ENCODE measurements at regions not wholly inside any gene's neighbourhood (a gene's known extent, or its start where the extent isn't known, plus 50 kb on each side); places are given as distances from the start of the nearest gene placed in this dataset.
A peak's percentile ranks its signal among the peaks of the same experiment; 100 is the strongest.
"Not testable (repeated sequence)": the region's sequence is repeated elsewhere in the genome, so short reads cannot be mapped to it uniquely, and the experiment has no call there.

GRCh38 chr7:65317372-65317771, 56.3 kb upstream of the ZNF92 start:
- Mint-ChIP-seq H3K27me3 (no peaks in the 10 kb centered on the region), H3K36me3 (no peaks in the 10 kb centered on the region), H3K27ac (no peak overlapping the region), H3K4me3 (no peak overlapping the region), H3K9me3 (ENCODE audit: low read depth) (no peaks in the 10 kb centered on the region), H3K4me1 (peaks cover 2% of the 10 kb centered on the region)
- no peak for ATAC-seq
- DNase-seq, result no peak
- CTCF ChIA-PET, result no interaction called here

GRCh38 chr7:65310761-65311160, 62.9 kb upstream of the ZNF92 start:
- Mint-ChIP-seq H3K27me3 (no peaks in the 10 kb centered on the region), H3K9me3 (ENCODE audit: low read depth) (no peaks in the 10 kb centered on the region), H3K4me1 (no peaks in the 10 kb centered on the region), H3K36me3 (no peaks in the 10 kb centered on the region), H3K4me3 (no peak overlapping the region), H3K27ac (no peak overlapping the region)
- CTCF ChIA-PET, result no interaction called here
- no peak for DNase-seq
- no peak for ATAC-seq

DNA sequence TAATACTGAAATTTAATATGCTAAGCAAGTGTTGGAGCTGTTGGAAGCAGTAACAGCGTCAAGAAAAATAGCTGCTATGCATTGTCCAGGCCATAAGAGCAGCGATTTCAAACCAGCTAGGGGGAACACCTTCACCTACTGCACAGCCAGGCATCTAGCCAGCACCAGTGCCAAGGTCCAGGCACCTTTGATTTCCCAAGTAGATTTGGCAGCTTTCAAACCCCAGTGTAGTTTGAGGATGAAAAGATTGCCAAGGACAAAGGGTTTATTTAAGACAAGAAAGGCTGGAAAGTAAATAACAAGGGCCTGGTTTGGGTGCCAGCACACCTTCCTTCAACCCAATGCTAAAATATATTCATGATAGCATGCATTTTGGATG, 65.4 kb upstream of the ZNF92 start:
- Mint-ChIP-seq H3K36me3 (no peaks in the 10 kb centered on the region), H3K4me3 (no peak overlapping the region), H3K27me3 (no peaks in the 10 kb centered on the region), H3K4me1 (no peaks in the 10 kb centered on the region), H3K27ac (no peak overlapping the region), H3K9me3 (ENCODE audit: low read depth) (no peaks in the 10 kb centered on the region)
- CTCF ChIA-PET, result interaction anchor here (0.7 to 2.8 kb wide), 6 partner anchors 8 to 420 kb away, joined by 3 to 15 read pairs (median 4); no protein-coding TSS in a partner anchor
- ATAC-seq (no peak), DNase-seq (no peak)

- CTCF ChIA-PET, result interaction anchor here (0.7 to 2.8 kb wide), 9 partner anchors 9 to 420 kb away, joined by 3 to 15 read pairs (median 4); no protein-coding TSS in a partner anchor
- no peaks in the 10 kb centered on the region for H3K4me1 Mint-ChIP-seq
- no peaks in the 10 kb centered on the region for H3K9me3 Mint-ChIP-seq (ENCODE audit: low read depth)
- H3K36me3 Mint-ChIP-seq, result no peaks in the 10 kb centered on the region
- ATAC-seq (peak; percentile 67), DNase-seq (peak; percentile 60)
- no peaks in the 10 kb centered on the region for H3K27me3 Mint-ChIP-seq
- no peak overlapping the region for H3K4me3 Mint-ChIP-seq
- H3K27ac Mint-ChIP-seq, result no peak overlapping the region
Observed at GRCh38 chr7:65307651-65308299, 65.9 kb upstream of the ZNF92 start.

- Mint-ChIP-seq H3K4me3 (no peak overlapping the region), H3K27ac (no peak overlapping the region), H3K4me1 (no peaks in the 10 kb centered on the region), H3K36me3 (no peaks in the 10 kb centered on the region), H3K27me3 (peaks cover 7% of the 10 kb centered on the region), H3K9me3 (ENCODE audit: low read depth) (no peaks in the 10 kb centered on the region)
- CTCF ChIA-PET, result interaction anchor here (1.1 kb wide), 1 partner anchor 18 kb away, joined by 3 read pairs; no protein-coding TSS in a partner anchor
- DNase-seq, result no peak
- ATAC-seq, result no peak
Observed at GRCh38 chr7:65304175-65304574, 69.5 kb upstream of the ZNF92 start.

GRCh38 chr7:65302883-65303282, 70.8 kb upstream of the ZNF92 start:
- H3K9me3 Mint-ChIP-seq (ENCODE audit: low read depth), result no peaks in the 10 kb centered on the region
- H3K4me1 Mint-ChIP-seq, result no peaks in the 10 kb centered on the region
- DNase-seq (no peak), ATAC-seq (no peak)
- H3K4me3 Mint-ChIP-seq, result no peak overlapping the region
- CTCF ChIA-PET, result no interaction called here
- H3K36me3 Mint-ChIP-seq, result no peaks in the 10 kb centered on the region
- H3K27me3 Mint-ChIP-seq, result peaks cover 7% of the 10 kb centered on the region
- H3K27ac Mint-ChIP-seq, result no peak overlapping the region

DNA sequence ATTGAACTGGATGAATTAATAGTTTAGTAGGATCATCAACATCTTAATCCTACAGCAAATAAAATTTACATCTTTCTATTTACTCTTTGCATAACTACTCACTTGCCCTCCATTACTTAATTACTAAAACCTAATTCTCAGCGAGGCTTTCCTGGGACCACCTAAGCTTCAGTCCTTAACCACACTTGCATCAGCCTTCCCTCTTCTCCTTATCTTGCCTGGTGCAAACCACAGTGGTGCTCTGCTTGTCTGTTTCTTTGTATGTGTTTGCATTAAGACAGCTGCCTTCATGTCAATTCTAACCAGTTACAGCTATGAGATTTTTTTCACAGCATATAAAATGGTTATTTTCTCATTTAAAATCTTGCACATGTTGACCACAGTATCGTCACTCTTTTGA, 72.6 kb upstream of the ZNF92 start:
- Mint-ChIP-seq H3K4me1 (peaks cover 4% of the 10 kb centered on the region), H3K9me3 (ENCODE audit: low read depth) (no peaks in the 10 kb centered on the region), H3K27ac (no peak overlapping the region), H3K4me3 (no peak overlapping the region), H3K36me3 (no peaks in the 10 kb centered on the region), H3K27me3 (peaks cover 7% of the 10 kb centered on the region)
- CTCF ChIA-PET, result interaction anchor here (1.2 kb wide), 1 partner anchor 27 kb away, joined by 5 read pairs; no protein-coding TSS in a partner anchor
- ATAC-seq (no peak), DNase-seq (no peak)

GRCh38 chr7:65295409-65295808, 78.2 kb upstream of the ZNF92 start:
- H3K27ac Mint-ChIP-seq, result peak overlapping the region; percentile 42
- peaks cover 16% of the 10 kb centered on the region for H3K4me1 Mint-ChIP-seq
- H3K4me3 Mint-ChIP-seq, result no peak overlapping the region
- CTCF ChIA-PET, result no interaction called here
- no peaks in the 10 kb centered on the region for H3K36me3 Mint-ChIP-seq
- DNase-seq (no peak), ATAC-seq (no peak)
- peaks cover 6% of the 10 kb centered on the region for H3K27me3 Mint-ChIP-seq
- no peaks in the 10 kb centered on the region for H3K9me3 Mint-ChIP-seq (ENCODE audit: low read depth)

GRCh38 chr7:65290340-65290739, 83.3 kb upstream of the ZNF92 start:
- CTCF ChIA-PET, result interaction anchor here (1.2 kb wide), 1 partner anchor 10 kb away, joined by 3 read pairs; no protein-coding TSS in a partner anchor
- H3K36me3 Mint-ChIP-seq; DNase-seq; H3K9me3 Mint-ChIP-seq (ENCODE audit: low read depth); H3K27ac Mint-ChIP-seq; H3K4me1 Mint-ChIP-seq; H3K27me3 Mint-ChIP-seq; H3K4me3 Mint-ChIP-seq; ATAC-seq: not testable (repeated sequence)

DNA sequence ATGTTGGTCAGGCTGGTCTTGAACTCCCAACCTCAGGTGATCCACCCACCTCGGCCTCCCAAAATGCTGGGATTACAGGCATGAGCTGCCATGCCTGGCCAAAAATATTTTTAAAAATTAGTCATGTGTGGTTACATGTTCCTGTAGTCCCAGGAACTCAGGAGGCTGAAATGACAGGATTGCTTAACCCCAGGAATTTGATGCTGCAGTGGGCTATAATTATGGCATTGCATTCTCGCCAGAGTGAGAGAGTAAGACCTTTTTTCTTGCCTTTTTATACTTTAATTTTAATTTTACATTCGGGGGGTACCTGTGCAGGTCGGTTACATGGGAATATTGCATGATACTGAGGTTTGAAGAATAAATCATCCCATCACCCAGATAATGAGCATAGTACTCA, 86.6 kb upstream of the ZNF92 start:
- H3K4me1 Mint-ChIP-seq, result no peaks in the 10 kb centered on the region
- no peak overlapping the region for H3K27ac Mint-ChIP-seq
- no peaks in the 10 kb centered on the region for H3K36me3 Mint-ChIP-seq
- H3K27me3 Mint-ChIP-seq, result no peaks in the 10 kb centered on the region
- H3K9me3 Mint-ChIP-seq (ENCODE audit: low read depth), result peaks cover 5% of the 10 kb centered on the region
- no peak overlapping the region for H3K4me3 Mint-ChIP-seq
- DNase-seq (no peak), ATAC-seq (no peak)
- CTCF ChIA-PET, result interaction anchor here (0.9 kb wide), 1 partner anchor 18 kb away, joined by 3 read pairs; no protein-coding TSS in a partner anchor

DNA sequence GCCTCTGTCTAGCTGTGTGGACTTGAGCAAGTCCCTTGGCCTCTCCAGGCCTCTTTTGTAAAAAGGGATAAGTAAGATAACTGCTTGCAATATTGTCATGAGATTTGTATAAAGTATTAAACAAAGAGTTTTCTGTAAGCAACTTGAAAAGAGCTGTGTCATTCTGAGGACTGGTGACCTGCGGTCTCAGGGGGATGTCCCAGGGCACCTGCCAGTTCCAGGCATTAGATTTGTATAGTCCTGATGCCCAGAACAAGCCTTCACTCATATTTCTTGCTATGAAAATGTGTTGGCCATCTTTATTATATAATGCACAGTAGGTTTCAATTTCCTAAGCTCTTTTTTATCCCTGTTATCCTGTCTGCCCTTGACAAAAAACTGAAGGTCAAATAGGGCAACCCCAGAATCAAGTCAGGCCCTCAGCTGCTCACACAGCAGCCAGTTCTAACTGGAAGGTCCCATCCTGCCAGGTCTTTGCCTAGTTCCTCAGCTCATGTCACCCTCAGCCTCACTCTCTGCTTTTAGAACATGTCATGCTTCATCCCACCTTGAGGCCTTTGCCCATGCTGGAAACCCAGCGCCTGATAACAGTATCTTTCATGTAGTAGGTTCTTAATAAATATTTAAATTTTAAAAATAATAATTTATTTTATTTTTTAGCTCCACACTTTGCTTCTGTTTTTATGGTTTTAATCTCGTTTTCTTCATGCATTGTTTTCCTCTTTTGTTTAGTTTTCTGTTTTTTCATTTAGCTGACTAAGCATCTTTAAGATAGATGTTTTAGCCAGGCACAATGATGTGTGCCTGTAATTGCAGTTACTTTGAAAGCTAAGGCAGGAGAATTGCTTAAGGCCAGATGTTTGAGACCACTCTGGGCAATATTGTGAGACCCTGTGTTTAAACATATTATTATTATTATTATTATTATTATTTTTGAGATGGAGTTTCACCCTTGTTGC, 87.5 kb upstream of the ZNF92 start:
- H3K9me3 Mint-ChIP-seq (ENCODE audit: low read depth), result peaks cover 7% of the 10 kb centered on the region
- H3K27me3 Mint-ChIP-seq, result peaks cover 4% of the 10 kb centered on the region
- H3K4me1 Mint-ChIP-seq, result no peaks in the 10 kb centered on the region
- DNase-seq (no peak), ATAC-seq (no peak)
- CTCF ChIA-PET, result interaction anchor here (0.9 kb wide), 1 partner anchor 18 kb away, joined by 3 read pairs; no protein-coding TSS in a partner anchor
- no peaks in the 10 kb centered on the region for H3K36me3 Mint-ChIP-seq
- no peak overlapping the region for H3K27ac Mint-ChIP-seq
- no peak overlapping the region for H3K4me3 Mint-ChIP-seq

- H3K27me3 Mint-ChIP-seq; H3K27ac Mint-ChIP-seq; H3K36me3 Mint-ChIP-seq; DNase-seq; H3K4me3 Mint-ChIP-seq; CTCF ChIA-PET; H3K9me3 Mint-ChIP-seq (ENCODE audit: low read depth); ATAC-seq; H3K4me1 Mint-ChIP-seq: not testable (repeated sequence)
Observed at GRCh38 chr7:65285241-65285640, 88.4 kb upstream of the ZNF92 start.

- Mint-ChIP-seq H3K36me3 (peaks cover 2% of the 10 kb centered on the region), H3K27me3 (peaks cover 6% of the 10 kb centered on the region), H3K4me1 (no peaks in the 10 kb centered on the region), H3K4me3 (no peak overlapping the region), H3K27ac (no peak overlapping the region), H3K9me3 (ENCODE audit: low read depth) (peaks cover 9% of the 10 kb centered on the region)
- DNase-seq, result no peak
- CTCF ChIA-PET, result interaction anchor here (1.1 kb wide), 1 partner anchor 11 kb away, joined by 3 read pairs; no protein-coding TSS in a partner anchor
- ATAC-seq, result no peak
Observed at GRCh38 chr7:65279795-65280194, 93.9 kb upstream of the ZNF92 start.
